Astrocyte (in vitro differentiated cells and primary cell): ENCODE measurements at regions not wholly inside any gene's neighbourhood (a gene's known extent, or its start where the extent isn't known, plus 50 kb on each side); places are given as distances from the start of the nearest gene placed in this dataset.
"Not testable (repeated sequence)": the region's sequence is repeated elsewhere in the genome, so short reads cannot be mapped to it uniquely, and the experiment has no call there.

Experiments
- DNase-seq: peaks from one replicate; pipeline ENCODE4 v3.0.0-alpha.2; 2010; ENCODE audit warnings: low read depth
- FAIRE-seq: peaks from 2 replicates; lab custom pipeline; 2011; peaks lifted over from hg19 to GRCh38; lab: Jason Lieb, UNC
- H2AFZ ChIP-seq: 2 replicates; pipeline ENCODE4 v1.6.0; 2012; ENCODE audit warnings: low read depth, low read length, inconsistent platforms
- H3K27ac ChIP-seq: 2 replicates; pipeline ENCODE4 v1.5.1; 2011; ENCODE audit warnings: low read depth, low read length, inconsistent platforms
- H3K27me3 ChIP-seq: 2 replicates; pipeline ENCODE4 v1.6.0; 2011; ENCODE audit warnings: low read length, inconsistent platforms; ENCODE audit not compliant: insufficient read depth
- H3K36me3 ChIP-seq: 2 replicates; pipeline ENCODE4 v1.5.1; 2011; ENCODE audit warnings: low read length, inconsistent platforms; ENCODE audit not compliant: insufficient read depth
- H3K4me1 ChIP-seq: 2 replicates; pipeline ENCODE4 v1.5.1; 2011; ENCODE audit warnings: low read length, inconsistent platforms; ENCODE audit not compliant: insufficient read depth
- H3K4me2 ChIP-seq: 2 replicates; pipeline ENCODE4 v1.6.0; 2012; ENCODE audit warnings: low read length, inconsistent platforms
- H3K4me3 ChIP-seq: 2 replicates; pipeline ENCODE4 v1.5.1; 2011; ENCODE audit warnings: low read depth, mild to moderate bottlenecking, low read length, inconsistent platforms; ENCODE audit not compliant: insufficient read depth
- H3K79me2 ChIP-seq: 2 replicates; pipeline ENCODE4 v1.6.0; 2012; ENCODE audit warnings: mild to moderate bottlenecking, low read length, inconsistent platforms; ENCODE audit not compliant: insufficient read depth
- H3K9ac ChIP-seq: 2 replicates; pipeline ENCODE4 v1.6.0; 2012; ENCODE audit warnings: mild to moderate bottlenecking, low read length, inconsistent platforms
- H3K9me3 ChIP-seq: 2 replicates; pipeline ENCODE4 v1.5.1; 2012; ENCODE audit warnings: low read depth, mild to moderate bottlenecking, low read length, inconsistent platforms; ENCODE audit not compliant: insufficient read depth
- H4K20me1 ChIP-seq: 2 replicates; pipeline ENCODE4 v1.6.0; 2012; ENCODE audit warnings: low read length, inconsistent platforms; ENCODE audit not compliant: insufficient read depth
- H3K27ac Mint-ChIP-seq: one replicate; pipeline ENCODE4 v1.8.0; 2021; ENCODE audit warnings: mild to moderate bottlenecking, mixed read lengths; ENCODE audit not compliant: unreplicated experiment
- H3K27me3 Mint-ChIP-seq: one replicate; pipeline ENCODE4 v1.8.0; 2021; ENCODE audit warnings: low read depth, mixed read lengths; ENCODE audit not compliant: unreplicated experiment
- H3K36me3 Mint-ChIP-seq: one replicate; pipeline ENCODE4 v1.8.0; 2021; ENCODE audit warnings: low read depth, mixed read lengths; ENCODE audit not compliant: unreplicated experiment
- H3K4me1 Mint-ChIP-seq: one replicate; pipeline ENCODE4 v1.8.0; 2021; ENCODE audit warnings: low read depth, mixed read lengths; ENCODE audit not compliant: unreplicated experiment
- H3K4me3 Mint-ChIP-seq: one replicate; pipeline ENCODE4 v1.8.0; 2021; ENCODE audit warnings: mild to moderate bottlenecking, moderate library complexity, mixed read lengths; ENCODE audit not compliant: unreplicated experiment
- H3K9me3 Mint-ChIP-seq: one replicate; pipeline ENCODE4 v1.8.0; 2021; ENCODE audit warnings: mild to moderate bottlenecking, mixed read lengths; ENCODE audit not compliant: unreplicated experiment

DNA sequence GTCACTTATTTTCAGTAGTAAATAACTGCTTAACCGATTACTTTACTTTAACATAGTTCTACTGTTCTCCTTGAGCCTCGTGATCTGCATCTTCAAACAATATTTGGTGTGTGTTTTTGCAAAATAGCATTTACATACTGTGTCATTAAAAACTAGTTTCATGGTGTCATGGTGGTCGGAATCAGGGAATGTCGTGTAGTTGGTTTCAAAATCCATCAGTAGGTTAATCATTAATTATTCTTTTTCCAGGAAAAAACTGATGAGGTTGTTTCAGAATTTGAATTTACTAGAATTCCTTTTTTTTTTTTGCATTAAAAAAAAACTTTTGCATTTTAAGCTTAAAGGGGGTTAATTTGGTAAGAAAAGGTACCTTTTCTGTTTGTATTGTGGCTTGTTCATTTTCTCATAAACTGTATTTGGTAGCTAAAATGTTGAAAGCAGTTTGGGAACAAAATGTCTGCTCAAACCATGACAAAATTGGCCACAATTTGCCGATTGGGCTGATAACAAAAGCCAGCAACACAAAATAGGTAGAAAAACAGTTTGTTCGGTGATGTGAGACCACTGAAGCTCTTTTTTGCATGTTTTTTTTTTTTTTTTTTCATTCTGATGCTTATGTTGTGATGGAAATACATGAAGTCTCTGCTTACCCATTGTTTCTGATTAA, 234.9 kb upstream of the PLGLB2 start:
- not testable (repeated sequence) for H2AFZ ChIP-seq, H3K36me3 Mint-ChIP-seq, H3K9ac ChIP-seq, H3K4me3 ChIP-seq, H3K4me3 Mint-ChIP-seq, H3K27me3 ChIP-seq, H3K4me1 ChIP-seq, H3K27me3 Mint-ChIP-seq, DNase-seq, H3K9me3 Mint-ChIP-seq, H3K9me3 ChIP-seq, H3K4me2 ChIP-seq, H3K27ac Mint-ChIP-seq, H3K27ac ChIP-seq, FAIRE-seq, H3K36me3 ChIP-seq
- peaks cover 11% of the 10 kb centered on the region for H4K20me1 ChIP-seq
- peaks cover 18% of the 10 kb centered on the region for H3K4me1 Mint-ChIP-seq
- peaks cover 48% of the 10 kb centered on the region for H3K79me2 ChIP-seq

DNA sequence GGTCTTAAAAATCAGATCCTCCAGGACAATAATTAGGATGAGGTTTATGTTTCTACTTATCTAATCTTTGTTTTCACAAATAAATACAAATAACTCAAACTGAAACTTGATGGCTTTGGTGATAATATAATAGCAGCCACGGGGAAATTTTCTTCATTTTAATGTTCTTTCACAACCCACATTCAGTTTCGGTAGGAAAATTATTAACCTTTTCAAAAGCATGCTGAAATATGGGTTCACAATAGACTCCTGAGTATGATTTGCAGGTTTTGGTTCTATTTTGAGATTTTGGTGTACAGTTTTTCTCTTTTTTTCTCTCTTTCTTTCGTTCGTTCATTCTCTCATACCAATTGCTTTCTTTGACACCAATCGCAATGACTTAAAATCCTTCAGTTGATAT, 233.9 kb upstream of the PLGLB2 start:
- not testable (repeated sequence) for FAIRE-seq, H3K36me3 Mint-ChIP-seq, H3K4me3 ChIP-seq, H3K36me3 ChIP-seq, H3K4me3 Mint-ChIP-seq, DNase-seq, H3K9me3 Mint-ChIP-seq, H3K4me1 ChIP-seq, H3K27me3 ChIP-seq, H3K27ac ChIP-seq, H3K9ac ChIP-seq, H3K9me3 ChIP-seq, H2AFZ ChIP-seq, H3K4me2 ChIP-seq, H3K27me3 Mint-ChIP-seq, H3K27ac Mint-ChIP-seq
- H4K20me1 ChIP-seq, result peaks cover 17% of the 10 kb centered on the region
- H3K79me2 ChIP-seq, result peaks cover 47% of the 10 kb centered on the region
- H3K4me1 Mint-ChIP-seq, result peaks cover 16% of the 10 kb centered on the region

DNA sequence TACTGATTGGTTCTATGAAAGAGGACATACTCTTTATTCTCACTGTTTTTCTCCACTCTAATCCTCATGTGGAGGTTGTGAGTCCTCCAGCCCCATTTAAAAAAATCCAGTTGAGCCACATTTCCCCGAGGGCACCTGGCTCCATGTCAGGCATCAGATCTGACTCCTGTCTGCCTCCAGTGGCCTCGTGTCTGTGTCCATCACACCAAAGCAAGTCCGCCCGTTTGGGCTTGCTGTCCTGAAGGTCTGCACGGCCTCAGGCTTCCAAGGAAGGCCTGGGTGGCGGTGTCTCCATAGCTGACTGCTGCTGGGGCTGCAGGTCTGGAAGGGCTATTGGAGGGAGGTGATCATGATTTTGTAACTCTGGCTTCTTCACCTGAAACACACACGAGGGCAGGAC, 233.4 kb upstream of the PLGLB2 start:
- not testable (repeated sequence) for DNase-seq, H3K36me3 ChIP-seq, H3K27ac Mint-ChIP-seq, H3K9me3 Mint-ChIP-seq, H2AFZ ChIP-seq, H3K9me3 ChIP-seq, FAIRE-seq, H3K9ac ChIP-seq, H3K27me3 Mint-ChIP-seq, H3K36me3 Mint-ChIP-seq, H3K4me3 ChIP-seq, H3K27me3 ChIP-seq, H3K4me3 Mint-ChIP-seq, H3K27ac ChIP-seq, H3K4me1 ChIP-seq, H3K4me2 ChIP-seq
- H3K4me1 Mint-ChIP-seq, result peaks cover 16% of the 10 kb centered on the region
- Histone ChIP-seq H4K20me1 (peaks cover 17% of the 10 kb centered on the region), H3K79me2 (peaks cover 44% of the 10 kb centered on the region)

DNA sequence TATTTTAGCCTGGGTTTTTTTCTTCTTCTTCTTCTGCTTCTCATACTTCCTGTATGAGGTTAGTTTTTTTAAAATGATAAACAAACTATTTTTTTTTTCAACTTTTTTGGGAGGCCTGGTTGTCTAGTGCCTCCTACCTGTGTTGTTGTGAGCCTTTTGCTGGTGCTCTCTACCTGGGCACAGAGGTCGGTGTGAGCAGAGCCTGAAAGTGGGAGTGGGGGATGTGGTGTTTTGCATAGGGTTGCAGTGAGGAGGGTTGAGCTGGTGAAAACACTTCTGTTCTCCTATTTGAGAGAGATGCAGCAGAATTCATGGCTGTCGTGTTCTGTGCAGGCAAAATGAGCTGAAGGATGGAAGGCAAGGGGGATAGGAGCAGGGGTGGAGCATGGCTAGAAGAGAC, 232.7 kb upstream of the PLGLB2 start:
- not testable (repeated sequence) for H3K27ac Mint-ChIP-seq, H3K27ac ChIP-seq, H3K27me3 ChIP-seq, H3K4me3 ChIP-seq, H3K4me3 Mint-ChIP-seq, H3K9me3 ChIP-seq, H3K27me3 Mint-ChIP-seq, H3K36me3 ChIP-seq, DNase-seq, H2AFZ ChIP-seq, FAIRE-seq, H3K36me3 Mint-ChIP-seq, H3K4me1 ChIP-seq, H3K9me3 Mint-ChIP-seq, H3K4me2 ChIP-seq, H3K9ac ChIP-seq
- peaks cover 16% of the 10 kb centered on the region for H3K4me1 Mint-ChIP-seq
- peaks cover 44% of the 10 kb centered on the region for H3K79me2 ChIP-seq
- H4K20me1 ChIP-seq, result peaks cover 17% of the 10 kb centered on the region

DNA sequence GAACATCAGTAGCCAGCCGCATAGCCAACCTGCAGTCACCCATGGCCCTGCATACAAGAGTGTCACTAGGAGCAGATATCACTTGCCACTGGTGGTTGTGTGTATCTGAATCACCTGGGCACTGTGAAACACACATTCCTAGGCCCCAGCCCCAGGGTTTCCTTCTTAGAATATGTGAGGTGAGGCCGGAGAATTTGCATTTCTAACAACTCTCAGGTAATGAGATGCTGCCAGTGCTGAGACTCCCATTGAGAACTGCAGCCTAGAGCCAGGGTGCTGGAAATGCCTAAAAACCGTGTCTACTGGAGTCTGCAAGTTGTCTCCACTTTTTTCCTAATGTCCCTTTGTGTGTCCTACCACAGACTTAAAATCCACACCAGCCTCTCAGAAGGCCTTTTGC, 232.0 kb upstream of the PLGLB2 start:
- not testable (repeated sequence) for H3K9ac ChIP-seq, H2AFZ ChIP-seq, H3K4me3 ChIP-seq, H3K4me1 ChIP-seq, H3K27ac Mint-ChIP-seq, H3K27me3 Mint-ChIP-seq, H3K36me3 ChIP-seq, H3K4me2 ChIP-seq, FAIRE-seq, H3K9me3 Mint-ChIP-seq, DNase-seq, H3K27me3 ChIP-seq, H3K27ac ChIP-seq, H3K36me3 Mint-ChIP-seq, H3K9me3 ChIP-seq, H3K4me3 Mint-ChIP-seq
- H3K4me1 Mint-ChIP-seq, result peaks cover 14% of the 10 kb centered on the region
- Histone ChIP-seq H4K20me1 (peaks cover 17% of the 10 kb centered on the region), H3K79me2 (peaks cover 44% of the 10 kb centered on the region)

DNA sequence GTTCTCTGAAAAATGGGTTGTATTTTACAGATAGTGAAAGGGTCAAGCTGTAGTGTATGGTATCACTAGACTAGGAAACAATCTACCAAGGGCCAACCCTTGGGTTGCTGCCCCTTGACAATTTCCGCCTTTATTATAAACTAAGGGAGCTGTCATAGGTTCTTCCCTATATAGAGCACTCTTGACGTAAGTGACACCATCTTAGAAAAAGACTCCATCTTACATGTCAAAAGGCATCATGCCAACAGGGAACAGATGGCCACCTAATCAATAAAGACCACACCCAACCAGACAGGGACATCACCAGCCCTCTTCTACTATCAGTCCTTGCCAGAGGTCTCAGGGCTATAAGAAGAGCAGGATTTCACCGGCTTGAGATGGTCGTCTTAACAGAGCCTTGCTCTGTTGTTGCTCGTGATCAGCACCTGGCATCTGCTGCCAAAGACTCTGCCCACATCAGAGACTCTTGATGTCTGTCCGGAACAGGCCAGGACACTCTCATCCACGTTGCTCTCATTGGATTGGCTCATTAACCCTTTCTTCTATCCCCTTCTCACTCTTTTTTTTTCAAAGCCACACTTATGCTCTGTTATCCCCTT, 231.4 kb upstream of the PLGLB2 start:
- H3K9me3 Mint-ChIP-seq, H3K27ac ChIP-seq, H3K9ac ChIP-seq, H3K4me1 ChIP-seq, H3K4me3 Mint-ChIP-seq, FAIRE-seq, H2AFZ ChIP-seq, H3K27ac Mint-ChIP-seq, H3K9me3 ChIP-seq, H3K4me3 ChIP-seq, H3K36me3 ChIP-seq, H3K27me3 ChIP-seq, H3K27me3 Mint-ChIP-seq, H3K36me3 Mint-ChIP-seq, DNase-seq, H3K4me2 ChIP-seq: not testable (repeated sequence)
- H3K4me1 Mint-ChIP-seq, result peaks cover 14% of the 10 kb centered on the region
- Histone ChIP-seq H3K79me2 (peaks cover 48% of the 10 kb centered on the region), H4K20me1 (peaks cover 21% of the 10 kb centered on the region)
